ENCODE measurements at regions not wholly inside any gene's neighbourhood (a gene's known extent, or its start where the extent isn't known, plus 50 kb on each side); places are given as distances from the start of the nearest gene placed in this dataset.
"Not testable (repeated sequence)": the region's sequence is repeated elsewhere in the genome, so short reads cannot be mapped to it uniquely, and the experiment has no call there.

- Mint-ChIP-seq H3K36me3 (ENCODE audit: low read depth) (no peaks in the 10 kb centered on the region), H3K27ac (no peak overlapping the region), H3K9me3 (no peaks in the 10 kb centered on the region), H3K4me1 (ENCODE audit: low read depth) (peaks cover 7% of the 10 kb centered on the region), H3K4me3 (no peak overlapping the region), H3K27me3 (no peaks in the 10 kb centered on the region)
- intact Hi-C loops (cut with micrococcal nuclease) = no loop called here
These were observed 94.8 kb downstream of the MYCN start for GRCh38 chr2:16034975-16035746.

DNA sequence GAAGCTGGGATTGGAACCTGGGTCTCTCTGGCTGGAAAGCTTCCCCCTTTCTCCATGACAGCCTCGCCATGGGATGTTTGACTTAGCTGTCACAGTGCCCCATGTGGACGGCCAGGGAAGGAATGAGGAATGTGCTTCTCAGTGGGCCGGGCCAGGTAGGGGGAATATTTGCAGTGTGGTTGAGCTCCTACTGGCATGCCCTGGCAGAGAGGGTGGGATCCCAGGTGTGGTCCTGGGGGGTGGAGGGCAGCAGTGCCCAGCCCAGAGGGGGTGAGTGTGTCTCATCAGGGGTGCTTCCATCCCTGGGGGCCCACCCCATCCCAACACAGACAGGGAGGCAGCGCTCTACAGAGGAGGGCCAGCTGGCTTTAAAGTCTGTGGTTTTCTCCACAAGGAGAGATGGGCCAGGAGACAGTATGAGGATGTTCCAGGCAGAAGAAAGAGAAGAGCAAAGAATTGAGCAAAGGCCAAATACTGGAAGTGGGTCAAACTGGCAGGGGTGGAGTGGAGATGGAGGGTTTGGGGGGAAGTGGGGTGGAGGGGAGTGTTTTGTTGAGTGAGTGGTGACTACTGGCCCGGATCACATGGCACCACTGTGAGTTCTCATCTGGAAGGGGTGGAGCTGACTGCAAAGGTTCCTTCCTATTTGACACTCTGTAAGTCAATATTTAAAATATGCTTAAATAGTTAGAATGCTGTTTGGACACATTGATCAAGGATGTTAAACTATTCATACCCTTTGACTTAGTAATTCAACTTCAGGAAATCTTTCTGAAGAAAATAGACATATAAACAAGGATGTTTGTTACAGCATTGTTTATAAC is 94.0 kb downstream of the MYCN start:
- intact Hi-C loops (cut with micrococcal nuclease) = no loop called here
- H3K9me3 Mint-ChIP-seq = no peaks in the 10 kb centered on the region
- no peak overlapping the region for H3K4me3 Mint-ChIP-seq
- H3K36me3 Mint-ChIP-seq (ENCODE audit: low read depth) = no peaks in the 10 kb centered on the region
- peaks cover 7% of the 10 kb centered on the region for H3K4me1 Mint-ChIP-seq (ENCODE audit: low read depth)
- H3K27ac Mint-ChIP-seq = no peak overlapping the region
- H3K27me3 Mint-ChIP-seq = no peaks in the 10 kb centered on the region

GRCh38 chr2:16033032-16033293 is 92.6 kb downstream of the MYCN start:
- peaks cover 7% of the 10 kb centered on the region for H3K4me1 Mint-ChIP-seq (ENCODE audit: low read depth)
- no peaks in the 10 kb centered on the region for H3K36me3 Mint-ChIP-seq (ENCODE audit: low read depth)
- H3K27ac Mint-ChIP-seq = no peak overlapping the region
- intact Hi-C loops (cut with micrococcal nuclease) = no loop called here
- H3K9me3 Mint-ChIP-seq = no peaks in the 10 kb centered on the region
- no peaks in the 10 kb centered on the region for H3K27me3 Mint-ChIP-seq
- H3K4me3 Mint-ChIP-seq = no peak overlapping the region

DNA sequence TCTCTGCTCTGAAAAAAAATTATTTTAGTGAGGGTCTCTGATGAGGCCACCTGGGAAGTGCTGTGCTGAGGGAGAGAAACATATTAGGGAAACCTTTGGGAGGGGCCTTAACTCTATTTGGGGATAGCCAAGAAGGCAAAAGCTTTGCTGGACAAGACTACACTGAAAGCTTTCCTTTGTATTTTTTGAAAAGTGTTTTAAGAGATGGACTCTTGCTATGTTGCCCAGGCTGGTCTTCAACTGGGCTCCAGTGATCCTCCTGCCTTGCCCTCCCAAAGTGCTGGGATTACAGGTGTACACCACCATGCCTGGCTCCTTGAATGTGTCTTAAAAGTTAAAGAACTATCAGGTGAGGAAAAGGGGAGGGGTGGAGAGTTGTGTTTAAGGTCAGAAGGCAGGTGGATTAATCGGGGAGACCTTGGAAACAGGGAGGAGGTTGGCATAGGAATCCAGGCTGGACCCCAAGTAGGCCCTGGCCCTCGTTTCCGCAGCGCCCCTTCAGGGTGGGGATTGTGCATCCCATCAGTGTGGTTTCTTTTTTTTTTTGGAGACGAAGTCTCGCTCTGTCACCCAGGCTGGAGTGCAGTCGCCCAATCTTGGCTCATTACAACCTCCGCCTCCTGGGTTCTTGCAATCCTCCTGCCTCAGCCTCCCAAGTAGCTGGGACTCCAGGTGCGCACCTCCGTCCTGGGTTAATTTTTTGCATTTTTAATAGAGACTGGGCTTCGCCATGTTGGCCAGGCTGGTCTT is 92.1 kb downstream of the MYCN start:
- Mint-ChIP-seq H3K27ac (no peak overlapping the region), H3K36me3 (ENCODE audit: low read depth) (no peaks in the 10 kb centered on the region), H3K27me3 (no peaks in the 10 kb centered on the region), H3K9me3 (no peaks in the 10 kb centered on the region), H3K4me3 (no peak overlapping the region), H3K4me1 (ENCODE audit: low read depth) (peaks cover 7% of the 10 kb centered on the region)
- intact Hi-C loops (cut with micrococcal nuclease) = no loop called here

GRCh38 chr2:16031848-16032159 is 91.5 kb downstream of the MYCN start:
- Mint-ChIP-seq H3K4me1 (ENCODE audit: low read depth) (peaks cover 7% of the 10 kb centered on the region), H3K9me3 (no peaks in the 10 kb centered on the region), H3K4me3 (no peak overlapping the region), H3K27ac (no peak overlapping the region), H3K27me3 (no peaks in the 10 kb centered on the region), H3K36me3 (ENCODE audit: low read depth) (no peaks in the 10 kb centered on the region)
- intact Hi-C loops (cut with micrococcal nuclease) = no loop called here

GRCh38 chr2:16031058-16031847 is 90.9 kb downstream of the MYCN start:
- no peaks in the 10 kb centered on the region for H3K36me3 Mint-ChIP-seq (ENCODE audit: low read depth)
- H3K9me3 Mint-ChIP-seq = no peaks in the 10 kb centered on the region
- intact Hi-C loops (cut with micrococcal nuclease) = no loop called here
- H3K4me3 Mint-ChIP-seq = no peak overlapping the region
- H3K27ac Mint-ChIP-seq = no peak overlapping the region
- peaks cover 7% of the 10 kb centered on the region for H3K4me1 Mint-ChIP-seq (ENCODE audit: low read depth)
- H3K27me3 Mint-ChIP-seq = no peaks in the 10 kb centered on the region

GRCh38 chr2:16030206-16031057 is 90.1 kb downstream of the MYCN start:
- H3K27ac Mint-ChIP-seq = no peak overlapping the region
- intact Hi-C loops (cut with micrococcal nuclease) = no loop called here
- no peaks in the 10 kb centered on the region for H3K9me3 Mint-ChIP-seq
- H3K4me1 Mint-ChIP-seq (ENCODE audit: low read depth) = peaks cover 7% of the 10 kb centered on the region
- H3K36me3 Mint-ChIP-seq (ENCODE audit: low read depth) = no peaks in the 10 kb centered on the region
- H3K4me3 Mint-ChIP-seq = no peak overlapping the region
- H3K27me3 Mint-ChIP-seq = no peaks in the 10 kb centered on the region

GRCh38 chr2:16028644-16029043 is 88.3 kb downstream of the MYCN start:
- no peaks in the 10 kb centered on the region for H3K36me3 Mint-ChIP-seq (ENCODE audit: low read depth)
- H3K9me3 Mint-ChIP-seq = no peaks in the 10 kb centered on the region
- H3K27ac Mint-ChIP-seq = no peak overlapping the region
- H3K4me1 Mint-ChIP-seq (ENCODE audit: low read depth) = no peaks in the 10 kb centered on the region
- intact Hi-C loops (cut with micrococcal nuclease) = no loop called here
- H3K27me3 Mint-ChIP-seq = no peaks in the 10 kb centered on the region
- no peak overlapping the region for H3K4me3 Mint-ChIP-seq

GRCh38 chr2:16026816-16027501 is 86.6 kb downstream of the MYCN start:
- Mint-ChIP-seq H3K27me3 (no peaks in the 10 kb centered on the region), H3K9me3 (no peaks in the 10 kb centered on the region), H3K36me3 (ENCODE audit: low read depth) (no peaks in the 10 kb centered on the region), H3K4me3 (no peak overlapping the region), H3K27ac (no peak overlapping the region), H3K4me1 (ENCODE audit: low read depth) (no peaks in the 10 kb centered on the region)
- intact Hi-C loops (cut with micrococcal nuclease) = no loop called here

DNA sequence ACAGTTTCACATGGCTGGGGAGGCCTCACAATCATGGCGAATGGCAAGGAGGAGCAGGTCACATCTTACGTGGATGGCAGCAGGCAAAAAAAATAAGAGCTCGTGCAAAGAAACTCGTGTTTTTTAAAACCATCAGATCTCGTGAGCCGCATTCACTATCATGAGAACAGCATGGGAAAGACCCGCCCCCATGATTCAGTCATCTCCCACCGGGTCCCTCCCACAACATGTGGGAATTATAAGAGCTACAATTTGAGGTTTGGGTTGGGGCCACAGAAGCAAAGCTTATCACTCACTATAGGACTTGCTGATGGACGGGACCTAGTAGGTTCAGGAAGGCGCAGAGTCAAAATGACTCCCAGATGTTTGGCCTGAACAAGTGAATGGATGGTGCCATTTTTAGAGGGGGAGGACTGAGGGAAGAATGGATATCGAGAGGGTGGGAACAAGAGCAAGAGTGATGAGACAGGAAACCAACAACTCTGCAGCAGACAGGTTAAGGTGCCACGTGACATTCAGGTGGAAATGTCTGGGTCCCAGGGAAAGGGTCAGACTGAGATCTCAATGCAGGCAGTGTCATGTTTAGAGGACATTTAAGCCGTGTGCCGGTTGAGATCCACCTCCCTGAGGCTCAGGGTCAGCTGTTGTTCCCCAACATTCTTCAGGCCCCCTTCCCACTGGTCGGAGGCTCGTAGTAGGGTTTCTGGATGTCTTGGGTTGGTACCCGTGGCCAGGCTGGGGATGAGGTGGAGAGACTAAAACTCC is 85.7 kb downstream of the MYCN start:
- Mint-ChIP-seq H3K4me1 (ENCODE audit: low read depth) (no peaks in the 10 kb centered on the region), H3K9me3 (no peaks in the 10 kb centered on the region), H3K27ac (no peak overlapping the region), H3K36me3 (ENCODE audit: low read depth) (no peaks in the 10 kb centered on the region), H3K27me3 (no peaks in the 10 kb centered on the region), H3K4me3 (no peak overlapping the region)
- intact Hi-C loops (cut with micrococcal nuclease) = no loop called here

DNA sequence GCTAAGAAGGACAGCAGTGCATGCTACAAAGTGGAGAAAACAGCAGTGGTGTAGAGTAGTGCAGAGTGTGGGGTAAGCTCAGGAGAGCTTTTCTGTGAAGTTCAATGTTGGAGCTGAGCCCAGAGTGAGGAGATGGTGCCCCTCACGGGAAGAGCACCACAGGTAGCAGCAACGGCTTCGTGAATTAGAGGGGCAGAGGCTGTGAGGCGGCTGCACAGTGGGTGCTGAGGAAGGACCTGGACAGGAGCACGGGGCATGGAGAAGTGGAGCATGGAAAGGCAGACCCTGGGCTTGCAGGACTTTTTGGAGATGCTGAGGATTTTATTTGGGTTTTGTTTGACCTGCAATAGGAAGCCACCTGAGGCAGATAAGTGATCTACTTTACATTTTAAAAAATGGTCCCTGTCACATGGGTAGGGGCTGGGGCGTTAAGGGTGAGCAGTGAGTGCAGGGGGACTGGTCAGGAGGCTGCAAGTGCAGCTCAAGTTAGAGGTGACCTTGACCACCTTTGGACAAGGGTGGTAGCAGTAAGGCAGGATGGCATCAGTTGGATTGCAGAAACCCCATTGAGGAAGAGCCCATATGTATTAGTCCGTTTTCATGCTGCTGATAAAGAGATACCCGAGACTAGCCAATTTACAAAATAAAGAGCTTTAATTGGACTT is 85.0 kb downstream of the MYCN start:
- Mint-ChIP-seq H3K27ac (no peak overlapping the region), H3K36me3 (ENCODE audit: low read depth) (no peaks in the 10 kb centered on the region), H3K9me3 (no peaks in the 10 kb centered on the region), H3K27me3 (no peaks in the 10 kb centered on the region), H3K4me3 (no peak overlapping the region), H3K4me1 (ENCODE audit: low read depth) (no peaks in the 10 kb centered on the region)
- intact Hi-C loops (cut with micrococcal nuclease) = no loop called here

- H3K36me3 Mint-ChIP-seq (ENCODE audit: low read depth); H3K27ac Mint-ChIP-seq; H3K4me1 Mint-ChIP-seq (ENCODE audit: low read depth); H3K4me3 Mint-ChIP-seq; H3K27me3 Mint-ChIP-seq; intact Hi-C loops (cut with micrococcal nuclease); H3K9me3 Mint-ChIP-seq: not testable (repeated sequence)
These were observed 84.3 kb downstream of the MYCN start for GRCh38 chr2:16024628-16025027.
